NCI-H1105 treated with DMSO at 0.1 percent for 48 hours (cell line): ENCODE measurements at regions not wholly inside any gene's neighbourhood (a gene's known extent, or its start where the extent isn't known, plus 50 kb on each side); places are given as distances from the start of the nearest gene placed in this dataset.

Source experiments
- DNase-seq: peaks from one replicate; lab custom pipeline; 2025; lab: John Stamatoyannopoulos, UW

DNA sequence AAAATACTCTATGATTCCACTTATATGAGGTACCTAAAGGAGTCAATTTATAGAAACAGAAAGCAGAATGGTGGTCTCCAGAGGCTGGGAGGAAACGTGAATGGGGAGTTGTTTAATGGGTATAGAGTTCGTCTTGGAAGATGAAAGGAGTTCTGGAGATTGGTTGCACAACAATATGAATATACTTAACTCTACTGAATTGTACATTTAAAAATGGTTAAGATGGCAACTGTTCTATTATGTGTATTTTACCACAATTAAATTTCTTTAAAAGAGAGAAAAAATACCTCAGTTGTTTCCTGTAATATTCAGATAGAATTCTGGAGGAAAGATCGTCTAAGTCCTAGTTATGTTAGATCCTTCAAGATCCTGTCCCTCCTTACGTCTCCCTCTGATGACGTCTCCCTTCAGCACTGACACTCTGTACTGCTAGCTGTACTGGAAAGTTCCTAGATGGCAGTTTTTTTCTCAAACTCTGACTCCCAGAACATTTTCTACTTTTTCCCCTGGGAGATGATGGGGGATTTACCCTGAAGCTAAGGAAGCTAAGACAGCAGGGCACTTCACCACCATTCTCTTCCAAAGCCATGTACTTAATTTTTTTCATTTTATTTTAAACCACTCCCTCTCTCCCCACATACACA lies 53.2 kb upstream of the CAV2 start:
- no peak for DNase-seq

DNA sequence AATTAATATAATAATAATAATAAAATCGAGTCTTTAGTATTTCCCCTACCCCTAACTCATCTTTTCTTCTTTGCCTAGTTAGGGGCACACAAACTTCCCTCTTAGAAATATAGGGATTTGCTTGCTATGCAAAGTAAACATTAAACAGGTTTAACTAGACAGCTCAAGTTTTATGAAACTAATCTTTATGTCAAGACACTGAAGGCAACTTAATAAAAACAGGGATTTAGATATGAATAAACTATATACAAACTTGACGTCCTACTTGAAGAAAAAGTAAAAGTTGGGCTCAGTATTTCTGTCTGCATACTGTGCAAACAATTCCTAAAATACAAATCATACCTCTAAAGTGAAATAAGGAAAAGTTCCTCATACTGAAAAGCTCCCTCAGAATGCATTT lies 52.1 kb upstream of the CAV2 start:
- no peak for DNase-seq

DNA sequence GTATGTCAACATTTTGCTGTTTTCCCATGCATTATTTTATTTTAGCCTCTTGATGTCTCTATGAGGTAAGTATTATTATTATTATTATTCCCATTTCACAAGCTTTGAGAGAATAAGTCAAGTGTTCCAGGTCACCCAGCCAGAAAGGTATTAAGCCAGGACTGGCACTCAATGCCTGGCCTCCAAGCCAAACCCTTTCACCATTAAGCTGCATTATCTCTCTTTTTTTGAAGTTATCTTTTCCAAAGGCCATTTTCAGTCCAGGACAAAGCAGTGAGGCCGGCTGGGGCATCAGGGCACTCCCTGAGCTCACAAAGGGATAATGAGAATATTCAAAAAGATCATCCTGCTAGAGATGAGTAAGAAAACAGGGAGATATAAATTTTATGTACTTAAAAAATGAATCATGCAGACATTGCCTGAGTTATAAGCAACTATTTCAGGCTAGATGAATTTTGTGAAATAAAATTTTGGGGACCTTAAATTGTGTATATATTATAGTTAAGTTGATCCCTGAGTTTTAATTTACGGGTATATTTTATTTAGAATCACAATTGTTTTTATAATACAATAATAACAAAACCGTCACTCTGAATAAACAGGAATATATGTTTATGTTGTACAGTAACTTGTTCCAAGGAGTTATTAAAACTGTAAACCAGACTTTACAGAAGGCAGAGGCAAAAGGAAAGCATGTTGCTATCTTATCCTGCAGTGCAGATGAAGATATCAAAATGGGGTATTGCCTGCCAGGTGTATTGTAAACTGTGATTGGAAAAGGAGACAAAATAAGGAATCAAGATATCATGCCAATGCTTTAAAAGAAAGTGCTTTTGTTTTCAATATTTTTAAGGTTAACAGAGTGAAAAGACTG lies 51.3 kb upstream of the CAV2 start:
- DNase-seq = no peak

DNA sequence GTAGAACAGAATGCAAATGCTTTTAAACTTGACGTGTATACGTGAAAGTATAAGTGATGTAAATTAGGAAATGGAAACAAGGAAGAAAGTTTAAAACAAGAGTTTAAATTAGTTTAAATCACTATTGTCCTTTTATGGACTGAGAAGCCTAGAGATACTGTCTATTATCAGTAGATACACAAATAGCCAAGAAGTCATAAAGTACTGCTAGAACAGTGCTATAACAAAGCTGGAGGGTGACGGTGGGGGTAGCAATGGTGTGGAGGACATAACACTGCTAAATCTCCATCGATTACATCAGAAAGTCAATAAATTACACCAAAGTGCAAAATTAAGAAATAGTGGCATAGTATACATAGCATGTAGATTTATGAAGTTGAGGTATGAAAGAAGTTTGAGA lies 50.1 kb upstream of the CAV2 start:
- DNase-seq = no peak
